GM12874 (cell line): ENCODE measurements at regions not wholly inside any gene's neighbourhood (a gene's known extent, or its start where the extent isn't known, plus 50 kb on each side); places are given as distances from the start of the nearest gene placed in this dataset.

Experiments used
- TF ChIP-seq, protein P1 (sequence below): IDR thresholded peaks from 2 replicates; pipeline ENCODE4 v1.5.1; 2011; ENCODE audit warnings: low read depth, mild to moderate bottlenecking, control low read depth, low read length, moderate library complexity; ENCODE audit not compliant: insufficient read depth

DNA sequence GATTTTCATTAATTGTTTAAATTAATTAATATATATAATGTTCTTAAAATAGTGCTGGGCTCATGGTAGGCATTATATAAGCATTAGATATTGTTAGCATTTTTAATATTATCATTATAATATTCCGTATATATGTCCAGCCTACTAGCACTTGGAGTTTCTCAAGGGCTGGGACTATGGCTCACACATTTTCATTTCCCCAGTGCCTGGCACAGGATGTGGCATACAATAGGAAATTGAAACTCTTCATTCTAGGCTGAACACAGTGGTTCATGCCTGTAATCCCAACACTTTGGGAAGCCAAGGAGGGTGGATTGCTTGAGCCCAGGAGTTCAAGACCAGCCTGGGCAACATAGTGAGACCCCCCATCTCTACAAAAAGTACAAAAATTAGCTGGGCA, 170.4 kb downstream of the RSL24D1 start:
- TF ChIP-seq, protein P1, sequence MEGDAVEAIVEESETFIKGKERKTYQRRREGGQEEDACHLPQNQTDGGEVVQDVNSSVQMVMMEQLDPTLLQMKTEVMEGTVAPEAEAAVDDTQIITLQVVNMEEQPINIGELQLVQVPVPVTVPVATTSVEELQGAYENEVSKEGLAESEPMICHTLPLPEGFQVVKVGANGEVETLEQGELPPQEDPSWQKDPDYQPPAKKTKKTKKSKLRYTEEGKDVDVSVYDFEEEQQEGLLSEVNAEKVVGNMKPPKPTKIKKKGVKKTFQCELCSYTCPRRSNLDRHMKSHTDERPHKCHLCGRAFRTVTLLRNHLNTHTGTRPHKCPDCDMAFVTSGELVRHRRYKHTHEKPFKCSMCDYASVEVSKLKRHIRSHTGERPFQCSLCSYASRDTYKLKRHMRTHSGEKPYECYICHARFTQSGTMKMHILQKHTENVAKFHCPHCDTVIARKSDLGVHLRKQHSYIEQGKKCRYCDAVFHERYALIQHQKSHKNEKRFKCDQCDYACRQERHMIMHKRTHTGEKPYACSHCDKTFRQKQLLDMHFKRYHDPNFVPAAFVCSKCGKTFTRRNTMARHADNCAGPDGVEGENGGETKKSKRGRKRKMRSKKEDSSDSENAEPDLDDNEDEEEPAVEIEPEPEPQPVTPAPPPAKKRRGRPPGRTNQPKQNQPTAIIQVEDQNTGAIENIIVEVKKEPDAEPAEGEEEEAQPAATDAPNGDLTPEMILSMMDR: no peak

DNA sequence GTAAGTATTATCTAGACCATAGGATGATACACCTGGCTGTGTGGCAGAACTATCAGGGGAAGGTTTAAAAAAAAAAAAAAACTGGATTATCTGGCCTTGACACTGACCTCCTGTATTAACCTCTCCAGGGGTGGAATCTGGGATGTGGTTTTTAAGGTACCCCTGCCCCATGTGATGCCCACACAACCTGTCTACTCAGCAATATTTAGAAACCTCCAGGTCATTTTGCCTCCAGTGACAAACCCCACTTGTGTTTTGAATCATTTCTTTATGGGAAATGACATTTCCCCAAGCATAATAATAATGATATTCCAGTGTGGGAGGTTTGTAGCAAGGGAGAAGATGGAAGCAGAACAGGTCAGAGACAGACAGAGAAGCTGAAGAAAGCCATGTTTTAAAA, 179.1 kb downstream of the RSL24D1 start:
- TF ChIP-seq, protein P1: no peak

DNA sequence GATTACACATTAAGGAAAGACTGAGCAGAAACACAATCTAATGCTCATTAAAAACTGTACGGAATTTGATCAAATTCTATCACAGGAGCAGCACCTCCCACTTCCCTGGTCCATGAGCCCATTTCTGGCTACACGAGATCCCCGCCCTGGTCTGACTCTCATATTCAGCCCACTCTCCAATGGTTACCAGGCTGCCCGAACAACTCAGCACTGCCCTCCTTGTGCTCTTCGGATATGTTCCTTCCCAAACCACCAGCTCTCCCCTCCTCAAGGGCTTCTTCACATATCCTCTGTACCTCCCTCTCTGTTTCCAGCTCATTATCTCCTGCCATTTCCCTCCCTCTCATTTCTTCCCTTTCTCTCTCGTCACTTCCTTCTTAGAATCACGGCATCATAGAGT, 180.5 kb downstream of the RSL24D1 start:
- TF ChIP-seq, protein P1: no peak

DNA sequence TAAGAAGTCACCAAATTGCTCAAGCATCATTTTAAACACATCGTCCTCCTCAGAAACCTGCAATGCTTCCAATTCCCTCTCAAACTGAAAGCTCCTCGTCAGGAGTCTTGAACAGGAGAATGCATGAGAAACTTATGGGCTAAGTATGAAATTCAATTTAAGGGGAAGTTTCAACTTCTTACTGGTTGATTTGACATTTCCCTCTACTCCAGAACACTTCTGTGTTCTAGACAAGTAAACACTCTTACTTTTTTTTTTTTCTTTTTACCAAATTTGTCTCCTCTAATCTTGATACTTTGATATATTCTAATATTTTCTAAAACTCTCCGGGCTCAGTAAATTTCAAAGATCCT, 181.7 kb downstream of the RSL24D1 start:
- TF ChIP-seq, protein P1: no peak

DNA sequence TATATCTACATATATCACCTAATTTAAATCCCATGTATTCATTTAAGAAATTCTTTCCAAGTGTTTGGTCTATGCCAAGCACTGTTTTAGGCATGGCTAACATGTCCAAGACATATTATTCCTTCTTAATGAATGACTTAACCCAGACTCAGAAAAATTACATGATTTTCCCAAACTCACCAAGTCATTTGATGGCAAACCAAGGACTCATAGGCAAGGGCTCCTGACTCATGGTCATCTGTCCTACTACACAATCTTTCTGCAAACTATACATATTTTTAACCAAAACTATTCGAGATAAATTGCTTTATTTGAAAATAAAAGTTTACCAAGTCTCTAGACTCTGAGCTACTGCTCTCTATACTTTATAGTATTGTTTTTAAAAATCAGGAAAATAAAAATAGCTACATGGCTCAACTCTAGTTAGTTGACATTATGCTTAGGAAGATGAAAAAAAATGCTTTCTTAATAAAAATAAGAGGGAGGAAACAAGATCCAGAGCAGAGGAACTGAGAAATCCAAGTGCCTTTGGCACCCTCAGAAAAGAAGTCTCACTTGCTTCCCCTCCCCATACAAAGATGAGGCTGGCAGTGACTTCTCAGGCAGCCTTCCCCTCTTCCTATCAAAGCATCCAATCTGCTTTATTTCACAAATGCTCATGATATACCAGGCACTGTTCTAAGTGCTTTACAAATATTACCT, 182.2 kb downstream of the RSL24D1 start:
- TF ChIP-seq, protein P1: no peak

DNA sequence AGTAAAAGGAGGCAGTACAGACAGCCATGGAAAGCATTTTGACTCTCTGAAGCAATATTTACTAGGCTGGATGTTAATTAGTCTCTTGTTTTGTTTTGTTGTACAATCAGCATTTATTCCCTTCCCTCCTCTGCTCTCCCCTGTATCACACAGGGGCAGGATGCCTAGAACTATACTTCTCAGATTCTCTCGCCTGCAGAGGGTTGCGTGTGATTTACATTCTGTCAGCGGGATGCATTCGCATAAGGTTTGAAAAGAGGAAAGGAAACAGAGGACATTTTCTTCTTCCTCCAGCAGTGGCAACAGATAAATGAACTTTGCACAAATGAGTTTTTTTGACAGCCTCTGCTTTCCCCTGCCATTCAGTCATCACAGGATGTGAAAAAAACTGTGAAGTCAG, 188.3 kb downstream of the RSL24D1 start:
- TF ChIP-seq, protein P1: no peak

DNA sequence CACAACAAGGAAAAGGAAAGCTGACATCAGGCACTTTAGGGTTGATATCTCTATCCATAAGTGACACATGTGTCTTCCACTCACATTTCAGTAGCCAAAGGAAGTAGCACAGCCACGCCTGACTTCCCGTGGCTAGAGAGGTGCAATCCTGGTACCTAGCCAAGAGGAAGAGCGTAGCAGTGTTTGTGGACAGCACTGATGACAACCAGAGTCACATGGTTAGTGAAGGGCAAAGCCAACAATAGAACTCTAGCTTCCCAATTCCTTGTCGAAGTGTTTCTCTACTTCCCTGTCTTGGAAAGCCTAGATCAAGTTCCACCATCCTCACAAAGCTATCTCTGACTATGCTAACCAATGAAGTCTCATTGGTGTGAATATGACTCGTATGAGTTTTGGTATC, 189.2 kb downstream of the RSL24D1 start:
- TF ChIP-seq, protein P1: no peak
